ENCODE measurements at regions not wholly inside any gene's neighbourhood (a gene's known extent, or its start where the extent isn't known, plus 50 kb on each side); places are given as distances from the start of the nearest gene placed in this dataset.

DNA sequence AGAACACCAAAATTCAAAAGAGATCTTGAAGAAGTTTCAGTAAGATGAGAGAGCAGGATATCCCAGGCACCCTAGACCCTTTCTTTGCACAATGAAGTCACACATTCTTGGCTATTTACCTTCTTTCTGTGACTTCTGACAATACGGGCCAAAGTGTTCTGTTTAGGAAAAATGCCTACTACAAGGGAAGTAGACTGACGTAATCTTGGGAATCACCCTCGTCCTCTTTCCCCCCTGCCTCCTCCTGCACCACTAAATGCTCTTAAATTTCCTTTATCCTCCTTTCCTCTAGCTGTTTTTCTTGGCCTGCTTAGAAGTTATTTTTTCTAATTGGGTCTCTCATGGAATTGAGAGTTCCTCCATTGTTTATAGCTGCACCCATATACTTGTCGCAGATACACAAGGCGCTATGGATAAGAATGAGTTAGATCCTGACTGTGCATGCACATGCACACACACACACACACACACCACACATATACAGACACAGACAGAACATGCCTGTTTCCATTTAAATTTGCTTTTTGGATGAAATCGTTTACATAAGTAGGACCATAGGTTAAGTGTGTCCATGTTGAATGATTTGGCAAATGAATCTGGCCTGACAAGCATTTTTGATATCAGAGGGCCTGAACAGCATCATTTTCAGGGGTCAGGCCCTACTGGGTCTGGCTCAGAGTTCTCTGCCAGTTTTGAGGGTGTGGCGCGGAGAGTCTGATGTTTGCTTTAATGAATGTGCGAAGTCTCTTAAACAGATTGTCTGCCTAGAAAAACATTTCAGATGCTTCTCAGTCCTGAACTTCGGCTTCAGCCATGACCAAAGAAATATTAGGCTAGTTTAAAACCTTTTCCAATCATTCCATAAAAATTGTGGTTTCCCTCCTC is 131.9 kb upstream of the NT5C1B start:
- WGBS, 3 donors = 75 to 89% (median 81%) methylated on average over 10 of the region's 10 CpGs
- Histone ChIP-seq H3K4me1 (ENCODE audit: insufficient read depth) (no peaks in the 10 kb centered on the region), H3K9me3 (no peaks in the 10 kb centered on the region), H3K36me3 (no peaks in the 10 kb centered on the region), H3K27ac (no peak overlapping the region), H3K4me3 (no peak overlapping the region), H3K27me3 (no peaks in the 10 kb centered on the region)
- intact Hi-C loops (cut with DNase I) = no loop called here
- TF ChIP-seq, protein P1, sequence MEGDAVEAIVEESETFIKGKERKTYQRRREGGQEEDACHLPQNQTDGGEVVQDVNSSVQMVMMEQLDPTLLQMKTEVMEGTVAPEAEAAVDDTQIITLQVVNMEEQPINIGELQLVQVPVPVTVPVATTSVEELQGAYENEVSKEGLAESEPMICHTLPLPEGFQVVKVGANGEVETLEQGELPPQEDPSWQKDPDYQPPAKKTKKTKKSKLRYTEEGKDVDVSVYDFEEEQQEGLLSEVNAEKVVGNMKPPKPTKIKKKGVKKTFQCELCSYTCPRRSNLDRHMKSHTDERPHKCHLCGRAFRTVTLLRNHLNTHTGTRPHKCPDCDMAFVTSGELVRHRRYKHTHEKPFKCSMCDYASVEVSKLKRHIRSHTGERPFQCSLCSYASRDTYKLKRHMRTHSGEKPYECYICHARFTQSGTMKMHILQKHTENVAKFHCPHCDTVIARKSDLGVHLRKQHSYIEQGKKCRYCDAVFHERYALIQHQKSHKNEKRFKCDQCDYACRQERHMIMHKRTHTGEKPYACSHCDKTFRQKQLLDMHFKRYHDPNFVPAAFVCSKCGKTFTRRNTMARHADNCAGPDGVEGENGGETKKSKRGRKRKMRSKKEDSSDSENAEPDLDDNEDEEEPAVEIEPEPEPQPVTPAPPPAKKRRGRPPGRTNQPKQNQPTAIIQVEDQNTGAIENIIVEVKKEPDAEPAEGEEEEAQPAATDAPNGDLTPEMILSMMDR (IDR thresholded peaks at IDR 0.05) = no peak
- TF ChIP-seq EP300 (IDR thresholded peaks at IDR 0.05) (no peak), POLR2A (IDR thresholded peaks at IDR 0.05) (no peak)
- no peak for DNase-seq

DNA sequence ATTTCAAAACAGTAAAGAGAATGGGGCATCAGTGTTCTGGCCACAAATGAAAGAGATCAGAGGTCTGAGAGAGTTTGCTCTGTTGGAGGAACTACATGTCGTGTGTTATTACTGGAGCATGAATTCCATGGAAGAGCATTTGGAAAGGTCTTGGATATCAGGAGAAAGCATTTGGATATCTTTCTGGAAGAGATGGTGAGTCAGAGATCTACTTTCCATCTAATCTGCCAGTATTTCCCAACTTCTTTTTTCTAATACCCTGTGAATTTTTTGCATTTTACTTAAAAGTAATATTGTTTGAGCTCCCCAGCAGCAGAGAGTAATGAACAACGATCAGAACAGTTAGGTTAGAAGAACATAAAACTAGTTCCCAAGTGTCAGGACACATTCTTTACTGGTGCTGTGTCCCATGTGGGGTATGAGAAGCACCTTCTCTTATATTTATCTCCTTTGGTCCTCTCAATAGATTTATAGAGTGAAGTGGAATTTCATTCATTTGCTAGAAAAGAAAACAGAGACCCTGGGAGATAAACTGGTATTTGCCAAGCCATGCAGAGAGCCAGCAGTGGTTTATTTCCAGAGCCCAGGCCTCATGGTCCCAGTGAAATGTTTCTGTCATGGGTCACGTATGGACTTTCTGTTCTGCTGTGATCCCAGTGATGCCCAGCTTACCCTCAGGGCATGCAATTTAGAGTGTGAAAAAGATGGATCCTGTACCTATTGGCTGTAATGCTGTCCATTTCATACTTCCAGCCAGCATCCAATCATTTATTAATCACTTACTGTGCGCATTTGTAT is 130.8 kb upstream of the NT5C1B start:
- H3K4me1 ChIP-seq (ENCODE audit: insufficient read depth) = no peaks in the 10 kb centered on the region
- TF ChIP-seq EP300 (IDR thresholded peaks at IDR 0.05) = no peak
- no peak for TF ChIP-seq POLR2A (IDR thresholded peaks at IDR 0.05)
- TF ChIP-seq, protein P1 (IDR thresholded peaks at IDR 0.05) = no peak
- H3K27me3 ChIP-seq = no peaks in the 10 kb centered on the region
- intact Hi-C loops (cut with DNase I) = no loop called here
- no peaks in the 10 kb centered on the region for H3K36me3 ChIP-seq
- H3K4me3 ChIP-seq = no peak overlapping the region
- no peaks in the 10 kb centered on the region for H3K9me3 ChIP-seq
- WGBS, 3 donors = 81 to 89% (median 86%) methylated on average over 4 of the region's 4 CpGs
- no peak overlapping the region for H3K27ac ChIP-seq
- DNase-seq = no peak

DNA sequence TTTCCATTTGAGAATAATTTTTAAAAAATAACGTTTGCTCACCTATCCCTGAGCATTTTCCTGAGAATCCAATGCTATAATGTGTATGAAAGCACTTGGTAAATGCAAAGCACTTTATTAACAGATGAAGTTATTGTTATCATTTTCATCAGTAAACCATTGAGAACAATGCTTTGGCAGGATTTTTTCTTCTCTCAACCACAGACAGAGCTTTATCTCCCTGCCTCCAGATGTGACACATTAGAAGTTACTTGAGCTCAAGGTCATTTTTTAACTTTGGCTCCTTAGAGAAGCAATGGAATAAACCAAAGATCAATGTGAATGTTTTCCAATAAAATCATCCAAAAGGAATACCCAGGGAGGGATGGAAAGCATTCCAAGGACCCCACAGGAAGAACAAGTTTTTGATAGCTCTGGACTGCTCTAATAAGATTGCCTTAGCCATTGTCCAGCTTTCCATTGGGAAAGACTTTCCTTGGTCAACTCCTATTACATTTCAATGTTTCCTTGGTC is 118.9 kb upstream of the NT5C1B start:
- 0 to 18% (median 0%) methylated on average over 1 of the region's 1 CpG for WGBS, 3 donors

DNA sequence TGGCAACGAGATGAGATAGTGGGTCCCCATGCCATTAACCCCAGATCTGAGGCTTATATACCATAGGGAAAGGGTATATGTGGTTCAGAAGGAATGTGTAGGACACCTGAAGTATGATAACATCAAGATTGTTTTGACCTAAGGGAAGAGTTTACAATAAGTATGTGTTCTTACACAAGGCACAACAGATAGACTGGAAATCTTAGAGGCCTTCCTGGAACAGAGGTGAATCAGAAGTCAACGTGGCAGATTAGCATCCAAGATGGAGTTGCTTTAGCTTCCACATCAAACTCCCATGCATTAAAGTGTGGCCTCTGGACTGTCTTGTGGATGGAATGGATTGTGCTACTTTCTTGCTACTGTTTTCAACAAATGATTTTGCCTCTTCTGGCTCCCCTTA is 116.6 kb upstream of the NT5C1B start:
- intact Hi-C loops (cut with DNase I) = no loop called here
- TF ChIP-seq, protein P1 (IDR thresholded peaks at IDR 0.05) = no peak
- TF ChIP-seq EP300 (IDR thresholded peaks at IDR 0.05) = no peak
- no peak for TF ChIP-seq POLR2A (IDR thresholded peaks at IDR 0.05)
- H3K36me3 ChIP-seq = no peaks in the 10 kb centered on the region
- DNase-seq = no peak
- H3K27me3 ChIP-seq = no peaks in the 10 kb centered on the region
- H3K4me1 ChIP-seq (ENCODE audit: insufficient read depth) = no peaks in the 10 kb centered on the region
- no peaks in the 10 kb centered on the region for H3K9me3 ChIP-seq
- H3K27ac ChIP-seq = no peak overlapping the region
- no peak overlapping the region for H3K4me3 ChIP-seq
- 88 to 93% (median 93%) methylated on average over 2 of the region's 2 CpGs for WGBS, 3 donors

More for the DNA sequence above, 118.9 kb upstream of the NT5C1B start:
- no peaks in the 10 kb centered on the region for H3K36me3 ChIP-seq
- no peak overlapping the region for H3K4me3 ChIP-seq
- no peak overlapping the region for H3K27ac ChIP-seq
- intact Hi-C loops (cut with DNase I) = no loop called here
- no peak for DNase-seq
- H3K4me1 ChIP-seq (ENCODE audit: insufficient read depth) = no peaks in the 10 kb centered on the region
- TF ChIP-seq POLR2A (IDR thresholded peaks at IDR 0.05) (no peak), EP300 (IDR thresholded peaks at IDR 0.05) (no peak)
- TF ChIP-seq, protein P1 (IDR thresholded peaks at IDR 0.05) = no peak
- H3K9me3 ChIP-seq = no peaks in the 10 kb centered on the region
- H3K27me3 ChIP-seq = no peaks in the 10 kb centered on the region

Measured in ovary (tissue), 7 donors.